Activated naive CD4-positive, alpha-beta T cell treated with anti-CD3 and anti-CD28 coated beads, Interleukin-2, amount 50 U/mL, for 72 hours (primary cell): ENCODE measurements at regions not wholly inside any gene's neighbourhood (a gene's known extent, or its start where the extent isn't known, plus 50 kb on each side); places are given as distances from the start of the nearest gene placed in this dataset.

Source experiments
- ATAC-seq, 2 donors: fragments of 150-1000 bp; cut with Tn5 transposase; 2 replicates each; pipeline ENCODE4 v1.10.0; 2021; ENCODE audit warnings: mild to moderate bottlenecking in 2 of 2, moderate library complexity in 2 of 2
- DNase-seq, 2 donors: peaks; one replicate each; pipeline ENCODE4 v3.0.0; 2021 to 2022; ENCODE audit warnings: low spot score in 2 of 2
- H3K27ac Mint-ChIP-seq, 2 donors: one replicate each; pipeline ENCODE4 v1.8.0; 2022; ENCODE audit warnings: mild to moderate bottlenecking in 2 of 2, mixed read lengths in 2 of 2
- H3K36me3 Mint-ChIP-seq, 2 donors: one replicate each; pipeline ENCODE4 v1.8.0; 2022; ENCODE audit warnings: mixed read lengths in 2 of 2
- H3K9me3 Mint-ChIP-seq, 2 donors: one replicate each; pipeline ENCODE4 v1.8.0; 2022; ENCODE audit warnings: mixed read lengths in 2 of 2

DNA sequence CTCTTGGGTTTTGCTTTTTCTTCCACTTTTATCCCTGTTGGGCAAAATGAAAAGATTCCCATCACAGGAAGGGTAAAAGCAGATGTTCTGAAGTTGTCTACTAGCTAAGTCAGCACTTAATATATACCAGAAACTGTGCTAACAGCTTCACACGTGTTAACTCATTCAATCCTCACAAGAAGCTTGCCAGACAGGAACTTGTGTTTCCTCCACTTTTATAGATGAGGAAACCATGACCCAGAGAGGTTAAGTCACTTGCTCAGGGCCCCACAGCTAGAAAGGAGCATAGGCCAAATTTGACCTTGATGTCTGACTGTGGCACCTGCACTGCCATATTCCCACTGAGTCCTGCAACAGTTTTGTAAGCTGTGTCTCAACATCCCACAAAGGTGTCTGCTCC lies 76.8 kb upstream of the EPC2 start:
- no peak for DNase-seq
- Mint-ChIP-seq H3K36me3 (no peaks in the 10 kb centered on the region), H3K27ac (no peak overlapping the region), H3K9me3 (no peaks in the 10 kb centered on the region)
- ATAC-seq = no peak

DNA sequence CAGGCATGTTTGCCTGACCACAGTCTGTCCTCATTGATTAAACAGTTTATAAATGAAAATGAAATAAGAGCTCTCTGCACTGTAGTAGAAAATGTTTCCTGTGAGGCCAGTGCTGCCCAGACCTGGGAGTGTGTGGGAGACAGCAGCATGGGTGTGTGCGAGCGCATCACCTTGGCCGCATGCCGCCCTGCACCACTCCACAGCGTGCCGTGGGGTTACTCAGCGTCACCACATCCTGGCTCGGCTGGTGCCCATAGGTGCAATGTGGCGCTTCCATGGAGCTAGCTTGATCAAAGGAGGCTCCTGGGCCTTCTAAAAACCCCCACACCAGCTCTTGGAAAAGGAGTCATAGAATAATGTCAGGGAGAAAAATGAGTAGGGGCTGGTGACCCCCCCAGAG lies 76.0 kb upstream of the EPC2 start:
- Mint-ChIP-seq H3K36me3 (no peaks in the 10 kb centered on the region), H3K27ac (peak overlapping the region in 1 of 2 donors; percentile 27), H3K9me3 (no peaks in the 10 kb centered on the region)
- no peak for DNase-seq
- ATAC-seq = peak; percentile 80 to 81

DNA sequence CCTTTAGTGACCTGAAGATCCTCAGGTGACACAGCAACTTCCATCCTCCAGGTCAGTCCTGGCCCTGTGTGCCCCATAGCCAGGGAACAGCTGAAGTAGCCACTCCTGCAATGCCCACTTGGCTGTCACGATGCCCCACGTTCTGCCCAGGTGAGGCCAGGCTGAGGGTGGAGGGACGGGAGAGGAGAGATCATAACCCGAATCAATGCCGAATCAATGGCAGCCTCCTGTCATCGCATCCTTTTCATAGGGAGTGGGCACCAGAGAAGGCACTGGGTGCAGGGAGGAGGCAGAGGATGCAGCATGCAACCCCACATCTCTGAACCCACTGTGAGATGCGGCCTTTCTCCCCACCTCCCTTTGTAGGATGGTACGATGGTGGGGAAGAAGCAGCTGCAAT lies 75.3 kb upstream of the EPC2 start:
- no peaks in the 10 kb centered on the region for H3K36me3 Mint-ChIP-seq
- peak in 1 of 2 donors; percentile 37 for ATAC-seq
- H3K27ac Mint-ChIP-seq = peak overlapping the region in 1 of 2 donors; percentile 27
- DNase-seq = no peak
- H3K9me3 Mint-ChIP-seq = no peaks in the 10 kb centered on the region

DNA sequence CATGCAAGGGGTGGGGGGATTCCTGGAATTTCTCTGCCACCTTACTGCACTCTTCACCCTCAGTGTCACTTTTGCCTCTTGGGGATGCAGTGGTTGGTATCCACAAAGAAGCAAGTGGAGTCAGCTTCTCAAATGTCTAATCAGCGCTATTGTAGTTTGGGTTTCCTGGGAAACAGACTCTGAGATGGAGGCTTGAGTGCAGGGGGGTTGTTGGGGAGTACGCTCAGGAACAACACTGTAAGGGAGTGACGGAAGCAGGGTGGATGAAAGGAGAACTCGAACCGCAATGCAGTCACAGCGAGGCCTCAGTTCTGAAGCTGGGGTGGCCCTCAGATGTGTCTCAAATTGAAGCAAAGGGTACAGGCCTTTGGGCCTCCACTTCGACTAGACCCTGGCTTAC lies 73.6 kb upstream of the EPC2 start:
- no peaks in the 10 kb centered on the region for H3K36me3 Mint-ChIP-seq
- H3K9me3 Mint-ChIP-seq = no peaks in the 10 kb centered on the region
- DNase-seq = no peak
- H3K27ac Mint-ChIP-seq = no peak overlapping the region
- no peak for ATAC-seq

DNA sequence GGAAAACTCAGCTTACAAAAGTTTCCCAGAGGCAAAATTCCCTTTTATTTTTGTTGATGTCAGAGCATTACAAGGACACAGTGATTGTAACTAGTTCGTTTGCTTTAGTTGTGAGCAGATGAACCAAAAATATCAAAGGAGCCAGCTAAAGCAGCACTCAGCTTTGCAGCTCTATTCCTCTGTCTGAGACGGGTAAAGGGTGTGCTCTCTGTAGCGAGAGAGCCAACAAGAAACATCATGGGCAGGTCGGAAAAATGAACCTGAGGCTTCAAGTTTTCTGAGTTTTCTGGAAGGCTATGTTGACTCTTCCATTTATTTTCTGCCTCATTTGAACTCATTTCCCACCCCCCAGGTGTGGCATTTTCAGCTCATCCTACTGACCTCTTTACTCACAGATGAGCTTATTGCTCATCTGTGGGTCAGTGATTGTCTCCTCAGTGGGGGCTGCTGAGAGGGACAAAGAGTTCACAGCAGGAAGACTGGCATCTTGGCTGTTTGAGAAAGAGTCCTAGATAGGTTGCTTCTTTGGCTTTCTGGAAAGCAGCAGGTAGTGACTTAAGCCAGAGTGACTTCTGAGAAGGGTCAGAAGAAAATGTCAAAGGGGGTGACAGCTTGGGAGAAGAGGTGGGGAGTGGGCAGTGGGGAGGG lies 66.6 kb upstream of the EPC2 start:
- no peaks in the 10 kb centered on the region for H3K36me3 Mint-ChIP-seq
- H3K27ac Mint-ChIP-seq = no peak overlapping the region
- no peaks in the 10 kb centered on the region for H3K9me3 Mint-ChIP-seq
- ATAC-seq (no peak), DNase-seq (no peak)

DNA sequence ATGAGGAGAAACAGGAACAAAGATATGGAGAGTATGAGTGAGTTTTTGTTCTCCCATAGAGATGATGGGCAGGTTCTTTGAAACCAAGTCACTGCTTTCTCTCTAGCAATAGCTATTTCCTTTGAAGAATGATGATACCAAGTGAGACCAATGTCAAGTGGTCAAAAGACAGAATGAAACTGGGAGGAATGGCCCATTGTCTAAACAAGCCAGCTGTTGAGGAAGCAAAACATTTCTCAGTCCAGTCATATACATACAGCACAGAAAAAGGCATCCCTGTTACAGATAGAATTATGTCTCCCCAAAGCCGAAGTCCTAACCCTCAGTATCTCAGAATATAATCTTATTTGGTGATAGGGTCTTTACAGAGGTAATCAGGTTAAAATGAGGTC lies 66.1 kb upstream of the EPC2 start:
- no peak for DNase-seq
- Mint-ChIP-seq H3K27ac (no peak overlapping the region), H3K36me3 (no peaks in the 10 kb centered on the region), H3K9me3 (no peaks in the 10 kb centered on the region)
- ATAC-seq = no peak

DNA sequence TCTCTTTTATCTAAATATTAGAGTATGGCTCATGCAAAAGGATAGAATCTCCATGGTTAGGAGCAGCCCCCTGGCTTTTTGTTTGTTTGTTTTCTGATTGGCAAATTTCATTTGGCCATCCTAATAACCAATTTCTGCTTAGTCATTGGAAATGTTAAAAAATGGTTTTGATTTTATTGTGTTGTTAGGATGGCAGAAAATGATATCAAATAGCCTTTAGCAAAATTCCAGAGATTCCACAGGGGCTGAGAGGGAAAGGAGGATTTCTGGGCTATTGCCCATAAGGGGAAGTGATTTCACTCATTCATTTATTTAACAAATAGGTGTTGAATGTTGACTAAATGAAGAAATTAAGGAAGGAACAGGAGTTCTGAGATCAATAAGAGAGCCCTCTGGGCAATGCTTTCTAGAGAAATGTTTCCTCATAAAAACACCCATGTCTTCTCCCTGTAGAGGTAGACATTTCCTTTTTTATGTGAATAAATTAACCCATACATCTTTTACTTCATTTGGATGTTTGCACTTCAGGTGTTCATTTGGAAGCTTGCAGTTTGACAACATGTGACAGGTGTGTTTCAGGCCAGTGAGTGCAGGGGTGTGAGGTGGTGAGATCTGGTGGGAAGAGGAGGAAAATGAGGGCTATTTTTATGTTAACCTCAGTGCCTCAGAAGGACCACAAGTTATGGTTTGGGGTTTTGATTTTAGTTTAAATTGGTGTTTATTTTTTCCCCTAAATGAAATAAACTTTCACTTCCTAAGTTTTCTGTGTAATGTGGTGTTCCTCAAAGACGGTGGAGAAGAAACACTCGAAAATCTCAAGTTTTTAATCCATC lies 61.7 kb upstream of the EPC2 start:
- Mint-ChIP-seq H3K27ac (no peak overlapping the region), H3K9me3 (no peaks in the 10 kb centered on the region), H3K36me3 (no peaks in the 10 kb centered on the region)
- ATAC-seq (peak in 1 of 2 donors; percentile 52), DNase-seq (no peak)

DNA sequence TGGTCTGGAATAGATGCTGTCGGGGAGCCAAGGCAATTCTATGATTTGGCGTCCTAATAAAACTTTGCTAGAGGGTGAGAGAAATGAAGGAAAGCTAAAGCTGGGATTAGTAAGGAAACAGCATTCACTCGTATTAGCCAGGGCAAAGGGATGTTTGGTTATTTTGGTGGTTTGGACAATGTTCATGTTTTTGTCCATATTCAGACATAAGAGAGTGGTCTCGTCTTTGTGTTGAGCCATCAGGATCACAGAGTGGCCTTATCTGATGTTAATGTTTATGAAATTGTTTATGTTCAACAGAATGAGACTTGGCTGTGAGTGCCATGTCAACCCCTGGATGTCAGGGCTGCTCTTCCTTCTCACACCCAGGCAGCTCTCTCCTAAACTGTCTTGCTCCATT lies 58.9 kb upstream of the EPC2 start:
- H3K27ac Mint-ChIP-seq = no peak overlapping the region

DNA sequence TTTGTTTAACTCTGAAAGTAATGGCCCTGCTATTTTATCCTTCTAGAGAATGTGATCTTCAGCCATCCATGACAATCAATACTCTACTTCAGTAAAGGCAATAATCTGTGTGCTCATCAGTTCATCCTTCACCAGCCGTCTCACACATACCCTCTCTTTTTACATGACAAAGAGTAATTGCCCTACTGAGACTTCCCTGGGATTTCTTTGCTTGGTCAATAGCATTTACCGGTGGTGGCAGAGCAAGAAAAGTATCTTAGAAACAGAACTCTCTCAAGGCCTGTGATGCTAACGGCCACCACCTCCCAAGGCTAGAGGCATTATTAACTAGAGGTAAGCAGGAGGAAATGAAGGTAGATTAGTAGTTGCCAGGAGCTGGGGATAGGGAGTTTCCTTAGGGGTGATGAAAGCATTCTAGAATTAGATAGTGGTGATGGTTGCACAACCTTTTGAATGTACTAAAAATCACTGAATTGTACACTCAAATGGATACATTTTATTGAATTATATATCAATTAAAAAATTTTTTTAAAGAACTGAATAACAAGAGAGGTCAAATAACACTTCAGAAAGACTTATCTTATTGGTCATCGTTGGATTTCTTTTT lies 57.9 kb upstream of the EPC2 start:
- H3K27ac Mint-ChIP-seq = no peak overlapping the region
- no peaks in the 10 kb centered on the region for H3K36me3 Mint-ChIP-seq
- ATAC-seq = no peak
- no peaks in the 10 kb centered on the region for H3K9me3 Mint-ChIP-seq
- no peak for DNase-seq

More for the DNA sequence above, 58.9 kb upstream of the EPC2 start:
- Mint-ChIP-seq H3K9me3 (no peaks in the 10 kb centered on the region), H3K36me3 (no peaks in the 10 kb centered on the region)
- DNase-seq = no peak
- no peak for ATAC-seq

DNA sequence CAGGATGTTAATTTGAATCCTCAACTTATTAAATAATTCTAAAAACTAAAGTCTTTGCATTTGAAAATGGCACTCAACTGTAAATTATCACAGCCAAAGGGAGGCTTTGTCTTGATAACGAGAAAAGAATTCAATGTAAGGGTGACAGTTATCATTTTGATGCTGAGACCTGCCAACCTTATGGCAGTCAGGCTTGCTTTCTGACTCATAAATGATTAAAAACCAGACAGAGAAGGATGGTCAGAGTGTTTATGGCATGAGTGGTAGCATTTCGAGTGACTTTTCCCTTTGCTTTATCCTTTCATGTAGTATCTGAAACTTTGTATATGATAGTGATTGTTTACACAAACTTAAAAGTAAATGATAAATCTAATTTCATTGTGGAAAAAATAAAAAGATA lies 53.9 kb upstream of the EPC2 start:
- no peaks in the 10 kb centered on the region for H3K36me3 Mint-ChIP-seq
- H3K27ac Mint-ChIP-seq = no peak overlapping the region
- DNase-seq (no peak), ATAC-seq (peak; percentile 67 to 98)
- H3K9me3 Mint-ChIP-seq = peaks cover 0 to 4% of the 10 kb centered on the region in 2 donors

DNA sequence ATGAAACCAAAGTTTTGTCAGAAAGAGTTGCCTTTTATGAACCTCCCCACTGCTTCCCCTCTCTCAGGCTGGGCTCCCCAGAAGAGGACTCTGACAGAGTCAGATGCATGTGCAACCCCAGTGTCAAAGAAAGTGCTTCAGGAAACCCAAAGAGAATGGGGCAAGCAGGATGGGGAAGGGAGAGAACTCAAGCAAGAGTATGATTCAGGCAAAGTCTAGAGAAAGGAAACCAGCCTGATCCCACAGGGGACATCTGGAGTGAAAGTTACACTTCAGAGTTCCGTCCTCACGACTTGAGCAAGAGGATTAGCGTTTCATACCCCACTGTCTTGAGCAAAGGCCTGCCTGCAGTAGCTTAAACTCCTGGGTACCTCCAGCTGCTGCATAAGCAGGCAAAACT lies 51.8 kb upstream of the EPC2 start:
- DNase-seq (no peak), ATAC-seq (no peak)
- Mint-ChIP-seq H3K9me3 (peaks cover 0 to 14% of the 10 kb centered on the region in 2 donors), H3K27ac (no peak overlapping the region), H3K36me3 (peaks cover 0 to 7% of the 10 kb centered on the region in 2 donors)

DNA sequence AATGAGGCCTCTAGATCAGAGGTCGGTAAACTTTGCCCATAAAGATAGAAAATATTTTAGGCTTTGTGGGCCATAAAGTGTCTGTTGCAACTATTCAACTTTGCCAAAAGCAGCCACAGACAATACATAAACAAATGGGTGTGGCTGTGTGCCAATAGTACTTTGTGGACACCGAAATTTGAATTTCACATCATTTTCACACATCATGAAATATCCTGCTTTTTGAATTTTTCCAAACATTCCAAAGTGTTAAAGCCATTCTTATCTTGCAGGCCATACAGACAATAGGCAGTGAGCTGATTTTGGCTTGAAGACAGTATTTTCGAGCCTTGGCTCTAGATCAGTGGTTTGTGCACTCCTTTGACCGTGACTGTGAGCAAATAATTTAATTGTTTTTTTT lies 51.1 kb upstream of the EPC2 start:
- no peak for ATAC-seq
- Mint-ChIP-seq H3K27ac (no peak overlapping the region), H3K9me3 (peaks cover 0 to 14% of the 10 kb centered on the region in 2 donors), H3K36me3 (peaks cover 0 to 7% of the 10 kb centered on the region in 2 donors)
- no peak for DNase-seq

DNA sequence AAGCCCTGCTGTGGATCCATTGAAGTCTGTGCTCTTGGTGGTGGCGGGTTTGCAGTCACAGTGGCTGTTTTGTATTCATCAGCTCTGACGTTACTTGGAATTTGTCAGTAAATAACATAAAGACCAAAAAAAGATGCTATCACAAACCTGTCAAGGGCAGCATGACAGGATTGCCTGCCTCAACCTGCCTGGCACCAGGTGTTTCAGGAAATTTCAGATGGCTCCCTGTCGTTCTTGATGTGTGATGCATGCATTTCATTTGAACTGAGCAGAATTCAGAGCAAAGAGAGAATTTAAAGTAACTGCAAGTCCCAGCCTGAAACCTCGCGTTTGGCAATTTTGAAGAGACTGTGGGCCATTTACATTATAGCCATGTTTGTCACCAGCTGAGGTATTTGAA lies 50.3 kb upstream of the EPC2 start:
- no peak for ATAC-seq
- H3K36me3 Mint-ChIP-seq = peaks cover 0 to 7% of the 10 kb centered on the region in 2 donors
- no peak for DNase-seq
- no peak overlapping the region for H3K27ac Mint-ChIP-seq
- peaks cover 0 to 14% of the 10 kb centered on the region in 2 donors for H3K9me3 Mint-ChIP-seq
